ENCODE measurements at regions not wholly inside any gene's neighbourhood (a gene's known extent, or its start where the extent isn't known, plus 50 kb on each side); places are given as distances from the start of the nearest gene placed in this dataset.
"Not testable (repeated sequence)": the region's sequence is repeated elsewhere in the genome, so short reads cannot be mapped to it uniquely, and the experiment has no call there.

DNA sequence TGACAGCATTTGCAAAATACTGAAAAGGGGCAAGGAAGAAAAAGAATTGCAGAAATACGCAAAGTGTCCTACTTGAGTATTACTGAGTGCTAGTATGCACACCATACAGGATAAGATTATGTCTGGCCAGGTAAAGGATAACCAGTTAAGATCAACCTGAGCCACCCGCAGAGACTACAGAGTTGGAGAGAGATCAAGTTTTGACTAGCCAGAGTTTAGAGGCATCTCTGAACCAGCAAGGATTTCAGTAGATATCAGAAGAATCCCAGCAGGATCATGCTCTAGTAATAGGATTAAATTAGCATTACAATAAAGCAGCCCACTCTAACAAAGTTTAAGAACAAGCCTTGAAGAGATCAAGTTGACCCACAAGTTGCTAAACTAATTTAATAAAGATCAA is 232.7 kb upstream of the HSFY2 start:
- TF ChIP-seq, protein P1, sequence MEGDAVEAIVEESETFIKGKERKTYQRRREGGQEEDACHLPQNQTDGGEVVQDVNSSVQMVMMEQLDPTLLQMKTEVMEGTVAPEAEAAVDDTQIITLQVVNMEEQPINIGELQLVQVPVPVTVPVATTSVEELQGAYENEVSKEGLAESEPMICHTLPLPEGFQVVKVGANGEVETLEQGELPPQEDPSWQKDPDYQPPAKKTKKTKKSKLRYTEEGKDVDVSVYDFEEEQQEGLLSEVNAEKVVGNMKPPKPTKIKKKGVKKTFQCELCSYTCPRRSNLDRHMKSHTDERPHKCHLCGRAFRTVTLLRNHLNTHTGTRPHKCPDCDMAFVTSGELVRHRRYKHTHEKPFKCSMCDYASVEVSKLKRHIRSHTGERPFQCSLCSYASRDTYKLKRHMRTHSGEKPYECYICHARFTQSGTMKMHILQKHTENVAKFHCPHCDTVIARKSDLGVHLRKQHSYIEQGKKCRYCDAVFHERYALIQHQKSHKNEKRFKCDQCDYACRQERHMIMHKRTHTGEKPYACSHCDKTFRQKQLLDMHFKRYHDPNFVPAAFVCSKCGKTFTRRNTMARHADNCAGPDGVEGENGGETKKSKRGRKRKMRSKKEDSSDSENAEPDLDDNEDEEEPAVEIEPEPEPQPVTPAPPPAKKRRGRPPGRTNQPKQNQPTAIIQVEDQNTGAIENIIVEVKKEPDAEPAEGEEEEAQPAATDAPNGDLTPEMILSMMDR (IDR thresholded peaks at IDR 0.05), result no peak
- no peak for TF ChIP-seq POLR2A (IDR thresholded peaks at IDR 0.05)
- H3K4me1 ChIP-seq, result peaks cover 0 to 5% (median 0%) of the 10 kb centered on the region in 12 donors
- H3K27ac ChIP-seq, result no peak overlapping the region
- H3K27me3 ChIP-seq, result no peaks in the 10 kb centered on the region
- DNase-seq (no peak), ATAC-seq (no peak)
- H3K4me3 ChIP-seq, result no peak overlapping the region
- 89 to 91% methylated on average over 2 of the region's 2 CpGs; no CpG with 5 or more reads in 2 of the 4 donors for WGBS, 4 donors
- H3K9me3 ChIP-seq, result no peaks in the 10 kb centered on the region
- intact Hi-C loops (cut with DNase I), result loop anchor here in 1 of 10 donors (10.0 kb wide), 1 partner anchor 61 kb away; no protein-coding TSS in a partner anchor
- H3K36me3 ChIP-seq, result no peaks in the 10 kb centered on the region

DNA sequence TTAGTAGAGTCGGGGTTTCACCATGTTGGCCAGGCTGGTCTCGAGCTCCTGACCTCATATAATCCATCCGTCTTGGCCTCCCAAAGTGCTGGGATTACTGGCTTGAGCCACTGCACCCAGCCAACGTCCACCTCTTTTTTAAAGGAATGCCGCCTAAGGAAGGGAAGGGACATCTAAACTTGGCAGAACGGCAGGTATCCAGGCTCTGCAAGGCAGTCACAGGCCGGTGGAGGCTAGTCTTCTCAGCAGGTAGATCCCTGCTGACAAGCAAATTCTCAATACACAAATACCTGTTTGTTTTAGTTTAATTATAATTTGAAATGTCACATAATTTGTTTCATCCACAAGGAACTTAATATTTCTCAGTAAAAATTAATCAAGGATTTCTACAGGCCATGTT is 232.0 kb upstream of the HSFY2 start:
- ATAC-seq (no peak), DNase-seq (no peak)
- Histone ChIP-seq H3K9me3 (no peaks in the 10 kb centered on the region), H3K4me3 (no peak overlapping the region), H3K27ac (no peak overlapping the region), H3K4me1 (peaks cover 0 to 5% (median 0%) of the 10 kb centered on the region in 12 donors), H3K36me3 (no peaks in the 10 kb centered on the region), H3K27me3 (no peaks in the 10 kb centered on the region)
- TF ChIP-seq, protein P1 (IDR thresholded peaks at IDR 0.05), result no peak
- no peak for TF ChIP-seq POLR2A (IDR thresholded peaks at IDR 0.05)
- intact Hi-C loops (cut with DNase I), result loop anchor here in 1 of 10 donors (10.0 kb wide), 1 partner anchor 61 kb away; no protein-coding TSS in a partner anchor
- WGBS, 4 donors, result 91 to 95% methylated on average over 7 of the region's 7 CpGs; no CpG with 5 or more reads in 2 of the 4 donors

DNA sequence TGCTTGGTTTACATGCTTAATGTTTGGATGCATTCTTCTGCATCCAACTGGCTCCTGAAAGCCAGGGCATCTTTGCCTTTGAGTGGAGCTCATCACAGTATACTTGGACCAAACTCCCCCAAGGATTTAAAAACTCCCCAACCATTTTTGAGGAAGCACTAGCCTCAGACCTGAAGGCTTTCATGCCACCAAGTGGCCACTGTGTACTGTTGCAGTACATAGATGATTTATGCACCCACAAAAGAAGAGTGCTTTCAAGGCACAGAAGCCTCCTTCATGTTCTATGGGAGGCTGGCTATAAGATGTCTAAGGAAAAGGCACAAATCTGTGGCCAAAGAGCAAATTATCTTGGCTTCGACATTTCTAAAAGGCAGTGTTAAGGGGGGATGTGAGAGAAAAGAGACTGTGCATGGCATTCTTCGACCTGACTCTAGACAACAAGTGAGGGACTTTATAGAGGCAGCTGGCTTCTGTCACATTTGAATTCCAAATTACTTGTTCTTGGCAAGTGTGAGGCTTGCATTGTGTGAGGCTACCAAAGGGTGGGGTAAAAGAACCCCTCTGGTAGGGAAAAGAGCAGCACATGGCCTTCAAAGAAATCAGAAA is 224.2 kb upstream of the HSFY2 start:
- intact Hi-C loops (cut with DNase I), result loop anchor here in 1 of 10 donors (10.0 kb wide), 1 partner anchor 57 kb away; no protein-coding TSS in a partner anchor
- TF ChIP-seq POLR2A (IDR thresholded peaks at IDR 0.05), result no peak
- TF ChIP-seq, protein P1 (IDR thresholded peaks at IDR 0.05), result peak in 4 of 12 donors; percentile 21 to 33 (median 24)
- H3K36me3 ChIP-seq, result no peaks in the 10 kb centered on the region
- WGBS, 4 donors, result 46 to 62% methylated on average over 2 of the region's 2 CpGs; no CpG with 5 or more reads in 2 of the 4 donors
- H3K9me3 ChIP-seq, result no peaks in the 10 kb centered on the region
- peaks cover 0 to 3% (median 0%) of the 10 kb centered on the region in 12 donors for H3K4me1 ChIP-seq
- no peaks in the 10 kb centered on the region for H3K27me3 ChIP-seq
- H3K4me3 ChIP-seq, result no peak overlapping the region
- ATAC-seq (peak in 1 of 4 donors; percentile 49), DNase-seq (no peak)
- no peak overlapping the region for H3K27ac ChIP-seq

DNA sequence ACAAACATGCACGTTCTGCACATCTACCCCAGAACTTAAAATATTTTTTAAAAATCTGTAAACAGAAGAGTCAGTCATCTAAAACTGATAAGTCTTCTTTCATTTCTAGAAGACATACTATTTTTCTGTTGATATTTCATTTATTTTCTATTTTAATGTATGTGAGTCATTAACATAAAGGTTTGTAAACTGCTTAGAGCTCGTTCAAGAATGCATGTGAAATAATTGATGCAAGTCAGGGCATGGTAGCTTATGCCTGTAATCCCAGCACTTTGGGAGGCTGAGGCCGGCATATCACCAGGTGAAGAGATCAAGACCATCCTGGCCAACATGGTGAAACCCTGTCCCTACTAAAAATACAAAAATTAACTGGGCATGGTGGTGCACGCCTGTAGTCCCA is 219.9 kb upstream of the HSFY2 start:
- H3K27ac ChIP-seq, result no peak overlapping the region
- intact Hi-C loops (cut with DNase I), result loop anchor here in 1 of 10 donors (10.0 kb wide), 1 partner anchor 61 kb away; no protein-coding TSS in a partner anchor
- H3K4me1 ChIP-seq, result peaks cover 0 to 3% (median 0%) of the 10 kb centered on the region in 12 donors
- H3K36me3 ChIP-seq, result no peaks in the 10 kb centered on the region
- WGBS, 4 donors, result 93 to 97% methylated on average over 4 of the region's 4 CpGs; no CpG with 5 or more reads in 2 of the 4 donors
- no peak overlapping the region for H3K4me3 ChIP-seq
- no peaks in the 10 kb centered on the region for H3K27me3 ChIP-seq
- DNase-seq, result no peak
- no peak for TF ChIP-seq POLR2A (IDR thresholded peaks at IDR 0.05)
- TF ChIP-seq, protein P1 (IDR thresholded peaks at IDR 0.05), result no peak
- H3K9me3 ChIP-seq, result no peaks in the 10 kb centered on the region
- no peak for ATAC-seq

DNA sequence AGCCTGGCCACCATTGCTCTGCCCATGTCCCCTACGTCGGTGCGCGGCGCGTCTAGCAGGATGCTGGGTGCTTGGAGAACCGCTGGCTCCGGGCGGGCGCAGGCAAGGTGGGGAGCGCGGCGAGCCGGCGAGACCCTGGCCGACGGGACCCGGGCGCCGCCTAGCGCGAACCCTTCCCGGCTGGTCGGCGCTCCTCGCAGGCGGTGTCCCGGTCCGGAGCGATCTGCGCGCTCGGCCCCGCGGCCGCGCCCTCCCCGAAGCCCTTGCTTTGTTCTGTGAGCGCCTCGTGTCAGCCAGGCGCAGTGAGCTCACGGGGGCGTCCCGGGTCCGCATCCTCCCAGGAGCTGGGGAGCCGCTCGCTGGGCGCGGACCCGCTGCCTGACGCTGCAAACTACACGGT is 219.1 kb upstream of the HSFY2 start:
- H3K27me3 ChIP-seq, H3K27ac ChIP-seq, H3K4me3 ChIP-seq, H3K36me3 ChIP-seq, H3K9me3 ChIP-seq, H3K4me1 ChIP-seq, DNase-seq, ATAC-seq: not testable (repeated sequence)
- intact Hi-C loops (cut with DNase I), result loop anchor here in 1 of 10 donors (10.0 kb wide), 1 partner anchor 62 kb away; no protein-coding TSS in a partner anchor
- 20 to 28% methylated on average over 49 to 52 of the region's 52 CpGs; no CpG with 5 or more reads in 2 of the 4 donors for WGBS, 4 donors
